GM21723 (cell line): ENCODE measurements at regions not wholly inside any gene's neighbourhood (a gene's known extent, or its start where the extent isn't known, plus 50 kb on each side); places are given as distances from the start of the nearest gene placed in this dataset.

Source experiments
- ATAC-seq: cut with Tn5 transposase; IDR thresholded peaks from one replicate; pipeline ENCODE4 v1.9.1; 2021; ENCODE audit warnings: mild to moderate bottlenecking, moderate library complexity; ENCODE audit not compliant: unreplicated experiment

GRCh38 chr5:10876006-10876744 is 115.1 kb upstream of the DAP start:
- ATAC-seq: no peak

GRCh38 chr5:10875201-10875768 is 114.3 kb upstream of the DAP start:
- ATAC-seq: no peak

GRCh38 chr5:10874541-10874940 is 113.5 kb upstream of the DAP start:
- ATAC-seq: no peak

- ATAC-seq: no peak
Observed at GRCh38 chr5:10870791-10871190, 109.8 kb upstream of the DAP start.

GRCh38 chr5:10868956-10869355 is 107.9 kb upstream of the DAP start:
- no peak for ATAC-seq

- no peak for ATAC-seq
Observed at GRCh38 chr5:10867389-10868303, 106.6 kb upstream of the DAP start.

- no peak for ATAC-seq
Observed at GRCh38 chr5:10866913-10867312, 105.9 kb upstream of the DAP start.

GRCh38 chr5:10863763-10864383 is 102.8 kb upstream of the DAP start:
- peak; percentile 93 for ATAC-seq

GRCh38 chr5:10862085-10862484 is 101.1 kb upstream of the DAP start:
- ATAC-seq: no peak

GRCh38 chr5:10861423-10861790 is 100.4 kb upstream of the DAP start:
- ATAC-seq: no peak

GRCh38 chr5:10860645-10861422 is 99.8 kb upstream of the DAP start:
- ATAC-seq: no peak

GRCh38 chr5:10860196-10860543 is 99.1 kb upstream of the DAP start:
- no peak for ATAC-seq

GRCh38 chr5:10859393-10860195 is 98.6 kb upstream of the DAP start:
- no peak for ATAC-seq

GRCh38 chr5:10858945-10859344 is 97.9 kb upstream of the DAP start:
- ATAC-seq: no peak

- no peak for ATAC-seq
Observed at GRCh38 chr5:10858307-10858706, 97.3 kb upstream of the DAP start.

- no peak for ATAC-seq
Observed at GRCh38 chr5:10857338-10857733, 96.3 kb upstream of the DAP start.

GRCh38 chr5:10856683-10857337 is 95.8 kb upstream of the DAP start:
- ATAC-seq: no peak

GRCh38 chr5:10856071-10856470 is 95.0 kb upstream of the DAP start:
- no peak for ATAC-seq

GRCh38 chr5:10854506-10855277 is 93.7 kb upstream of the DAP start:
- ATAC-seq: no peak
